Activated naive CD8-positive, alpha-beta T cell (primary cell): ENCODE measurements at regions not wholly inside any gene's neighbourhood (a gene's known extent, or its start where the extent isn't known, plus 50 kb on each side); places are given as distances from the start of the nearest gene placed in this dataset.
"Not testable (repeated sequence)": the region's sequence is repeated elsewhere in the genome, so short reads cannot be mapped to it uniquely, and the experiment has no call there.

ENCODE experiments used
- H3K27ac Mint-ChIP-seq: one replicate; pipeline ENCODE4 v1.8.0; 2021; ENCODE audit warnings: mixed read lengths
- H3K27me3 Mint-ChIP-seq: one replicate; pipeline ENCODE4 v1.8.0; 2021; ENCODE audit warnings: mixed read lengths
- H3K36me3 Mint-ChIP-seq: one replicate; pipeline ENCODE4 v1.8.0; 2021; ENCODE audit warnings: mixed read lengths
- H3K4me1 Mint-ChIP-seq: one replicate; pipeline ENCODE4 v1.8.0; 2021; ENCODE audit warnings: low read depth, mixed read lengths
- H3K4me3 Mint-ChIP-seq: one replicate; pipeline ENCODE4 v1.8.0; 2021; ENCODE audit warnings: mild to moderate bottlenecking, mixed read lengths
- H3K9me3 Mint-ChIP-seq: one replicate; pipeline ENCODE4 v1.8.0; 2021; ENCODE audit warnings: low read depth, mixed read lengths

- Mint-ChIP-seq H3K4me1 (no peaks in the 10 kb centered on the region), H3K36me3 (no peaks in the 10 kb centered on the region)
Observed at GRCh38 chr15:36426691-36427090, 152.7 kb upstream of the CDIN1 start.

DNA sequence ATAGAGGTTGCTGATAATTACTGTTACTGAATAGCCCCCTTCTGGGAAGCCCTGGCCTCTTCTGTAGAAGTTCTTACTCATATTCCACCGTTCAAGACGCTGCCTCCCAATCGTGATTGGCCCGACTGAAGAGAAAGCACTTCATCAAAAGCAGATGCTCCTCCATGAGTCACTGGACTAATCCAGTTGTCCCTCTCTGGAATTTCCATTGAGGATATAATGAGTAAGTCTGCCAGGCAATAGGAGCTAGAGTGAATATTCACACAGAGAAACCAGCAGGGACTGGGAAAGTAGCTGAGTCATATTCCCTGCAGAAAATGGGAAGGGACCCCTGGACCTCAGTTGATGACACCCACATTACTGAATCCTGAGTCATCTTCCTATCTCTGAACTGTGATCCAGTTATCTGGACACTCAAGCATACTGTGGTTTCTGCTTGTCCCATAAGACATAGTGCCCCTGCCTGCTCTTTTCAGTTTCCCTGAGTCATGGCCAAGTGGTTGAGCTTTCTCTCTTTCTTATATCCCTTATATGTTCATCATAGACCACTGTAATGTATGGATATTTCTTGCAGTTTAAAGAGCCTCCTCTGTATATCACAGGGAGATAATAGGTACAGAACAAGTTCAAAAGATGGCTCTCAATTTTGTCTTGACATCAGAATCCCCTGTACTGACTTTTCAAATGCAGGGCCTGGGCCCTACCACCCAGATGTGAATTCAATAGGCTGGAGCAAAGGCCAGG, 151.2 kb upstream of the CDIN1 start:
- Mint-ChIP-seq H3K9me3 (no peaks in the 10 kb centered on the region), H3K27me3 (no peaks in the 10 kb centered on the region), H3K36me3 (no peaks in the 10 kb centered on the region), H3K27ac (no peak overlapping the region), H3K4me1 (no peaks in the 10 kb centered on the region), H3K4me3 (no peak overlapping the region)

More at GRCh38 chr15:36426691-36427090, 152.7 kb upstream of the CDIN1 start:
- Mint-ChIP-seq H3K27me3 (no peaks in the 10 kb centered on the region), H3K27ac (no peak overlapping the region), H3K4me3 (no peak overlapping the region), H3K9me3 (no peaks in the 10 kb centered on the region)

GRCh38 chr15:36429707-36430106, 149.7 kb upstream of the CDIN1 start:
- Mint-ChIP-seq H3K27me3 (no peaks in the 10 kb centered on the region), H3K36me3 (no peaks in the 10 kb centered on the region), H3K27ac (no peak overlapping the region), H3K9me3 (no peaks in the 10 kb centered on the region), H3K4me3 (no peak overlapping the region), H3K4me1 (no peaks in the 10 kb centered on the region)

DNA sequence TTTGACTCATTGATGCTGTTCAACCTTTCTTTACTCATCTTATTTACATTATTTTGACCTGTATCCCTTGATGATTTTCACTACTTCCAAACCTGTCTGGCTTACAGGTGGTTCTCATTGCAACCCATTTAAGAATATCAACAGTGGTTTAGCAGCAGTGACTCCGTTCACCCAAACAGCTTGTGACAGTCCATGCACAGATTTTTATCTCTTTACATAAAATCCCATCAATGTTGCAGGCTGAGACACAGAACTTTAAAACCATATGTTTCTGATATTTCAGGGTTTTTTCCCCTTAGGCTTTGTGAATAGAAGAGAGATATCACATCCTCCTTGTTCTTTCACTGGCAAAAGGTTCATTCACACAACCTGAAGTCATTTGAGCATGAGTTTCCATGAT, 149.1 kb upstream of the CDIN1 start:
- H3K4me3 Mint-ChIP-seq: no peak overlapping the region
- H3K36me3 Mint-ChIP-seq: no peaks in the 10 kb centered on the region
- no peak overlapping the region for H3K27ac Mint-ChIP-seq
- H3K4me1 Mint-ChIP-seq: no peaks in the 10 kb centered on the region
- no peaks in the 10 kb centered on the region for H3K9me3 Mint-ChIP-seq
- H3K27me3 Mint-ChIP-seq: no peaks in the 10 kb centered on the region

DNA sequence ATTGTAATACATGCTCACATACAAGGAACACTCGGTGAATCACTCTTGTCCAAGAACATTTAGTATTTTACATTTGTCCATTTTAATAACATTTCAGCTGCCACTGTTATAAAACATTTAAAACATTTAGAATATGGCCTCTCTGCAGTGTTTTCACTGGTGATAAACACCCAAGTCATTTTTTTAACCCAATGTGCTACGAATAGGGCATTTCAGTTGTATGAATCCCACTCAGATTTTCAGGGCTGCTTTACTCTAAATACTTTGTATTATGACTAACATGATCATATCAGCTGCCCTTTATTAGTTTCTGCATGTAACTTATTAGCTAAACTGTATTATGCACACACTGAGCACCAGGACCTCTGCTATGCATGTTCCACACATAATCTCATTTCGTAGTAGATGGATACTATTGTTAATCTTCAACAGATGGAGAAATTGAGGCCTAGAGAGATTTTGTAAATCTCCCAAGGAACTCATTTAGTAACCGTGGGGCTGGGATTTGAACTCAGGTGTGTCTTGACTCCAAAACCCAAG, 148.6 kb upstream of the CDIN1 start:
- Mint-ChIP-seq H3K36me3 (no peaks in the 10 kb centered on the region), H3K27ac (no peak overlapping the region)

GRCh38 chr15:36432161-36432560, 147.3 kb upstream of the CDIN1 start:
- no peaks in the 10 kb centered on the region for H3K36me3 Mint-ChIP-seq
- no peaks in the 10 kb centered on the region for H3K4me1 Mint-ChIP-seq
- no peak overlapping the region for H3K4me3 Mint-ChIP-seq

More for the DNA sequence above, 148.6 kb upstream of the CDIN1 start:
- H3K27me3 Mint-ChIP-seq: no peaks in the 10 kb centered on the region
- H3K4me3 Mint-ChIP-seq: no peak overlapping the region
- H3K4me1 Mint-ChIP-seq: no peaks in the 10 kb centered on the region
- no peaks in the 10 kb centered on the region for H3K9me3 Mint-ChIP-seq

DNA sequence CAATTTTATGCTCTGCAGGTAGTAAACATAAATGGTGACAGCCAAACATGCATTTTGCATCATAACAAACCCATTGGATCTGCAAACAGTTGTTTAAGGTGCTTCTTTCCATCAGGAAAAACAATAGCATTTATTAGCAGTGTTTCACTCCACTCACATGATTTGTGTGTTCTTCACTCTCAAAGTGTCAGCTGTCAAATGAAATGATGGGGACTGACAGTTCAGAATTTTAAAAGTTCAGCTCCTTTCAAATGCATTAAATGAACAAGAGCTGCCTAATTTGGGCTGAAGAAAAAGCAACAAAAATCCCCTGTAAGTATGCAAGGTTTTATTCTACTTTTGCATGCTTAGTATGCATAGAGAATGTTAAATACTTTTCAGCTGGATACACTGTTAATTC, 145.2 kb upstream of the CDIN1 start:
- Mint-ChIP-seq H3K27me3 (no peaks in the 10 kb centered on the region), H3K9me3 (no peaks in the 10 kb centered on the region), H3K4me3 (no peak overlapping the region), H3K27ac (no peak overlapping the region), H3K36me3 (no peaks in the 10 kb centered on the region), H3K4me1 (no peaks in the 10 kb centered on the region)

More at GRCh38 chr15:36432161-36432560, 147.3 kb upstream of the CDIN1 start:
- Mint-ChIP-seq H3K27ac (no peak overlapping the region), H3K27me3 (no peaks in the 10 kb centered on the region), H3K9me3 (no peaks in the 10 kb centered on the region)

- Mint-ChIP-seq H3K4me3 (no peak overlapping the region), H3K4me1 (no peaks in the 10 kb centered on the region), H3K36me3 (no peaks in the 10 kb centered on the region), H3K27me3 (no peaks in the 10 kb centered on the region), H3K9me3 (no peaks in the 10 kb centered on the region), H3K27ac (no peak overlapping the region)
Observed at GRCh38 chr15:36438499-36438898, 140.9 kb upstream of the CDIN1 start.

GRCh38 chr15:36447373-36447772, 132.1 kb upstream of the CDIN1 start:
- peaks cover 4% of the 10 kb centered on the region for H3K27me3 Mint-ChIP-seq
- H3K36me3 Mint-ChIP-seq: no peaks in the 10 kb centered on the region
- no peak overlapping the region for H3K4me3 Mint-ChIP-seq
- H3K27ac Mint-ChIP-seq: no peak overlapping the region
- H3K9me3 Mint-ChIP-seq: no peaks in the 10 kb centered on the region
- no peaks in the 10 kb centered on the region for H3K4me1 Mint-ChIP-seq

- H3K4me3 Mint-ChIP-seq: no peak overlapping the region
- H3K4me1 Mint-ChIP-seq: no peaks in the 10 kb centered on the region
- peaks cover 4% of the 10 kb centered on the region for H3K27me3 Mint-ChIP-seq
- no peaks in the 10 kb centered on the region for H3K36me3 Mint-ChIP-seq
- H3K9me3 Mint-ChIP-seq: no peaks in the 10 kb centered on the region
- no peak overlapping the region for H3K27ac Mint-ChIP-seq
Observed at GRCh38 chr15:36448418-36448817, 131.0 kb upstream of the CDIN1 start.

- Mint-ChIP-seq H3K4me1 (no peaks in the 10 kb centered on the region), H3K27me3 (peaks cover 4% of the 10 kb centered on the region), H3K36me3 (no peaks in the 10 kb centered on the region), H3K4me3 (no peak overlapping the region), H3K27ac (no peak overlapping the region), H3K9me3 (no peaks in the 10 kb centered on the region)
Observed at GRCh38 chr15:36449084-36449661, 130.3 kb upstream of the CDIN1 start.

- Mint-ChIP-seq H3K4me1 (no peaks in the 10 kb centered on the region), H3K9me3 (no peaks in the 10 kb centered on the region), H3K36me3 (no peaks in the 10 kb centered on the region), H3K27ac (no peak overlapping the region), H3K27me3 (peaks cover 4% of the 10 kb centered on the region), H3K4me3 (no peak overlapping the region)
Observed at GRCh38 chr15:36449662-36450145, 129.7 kb upstream of the CDIN1 start.

DNA sequence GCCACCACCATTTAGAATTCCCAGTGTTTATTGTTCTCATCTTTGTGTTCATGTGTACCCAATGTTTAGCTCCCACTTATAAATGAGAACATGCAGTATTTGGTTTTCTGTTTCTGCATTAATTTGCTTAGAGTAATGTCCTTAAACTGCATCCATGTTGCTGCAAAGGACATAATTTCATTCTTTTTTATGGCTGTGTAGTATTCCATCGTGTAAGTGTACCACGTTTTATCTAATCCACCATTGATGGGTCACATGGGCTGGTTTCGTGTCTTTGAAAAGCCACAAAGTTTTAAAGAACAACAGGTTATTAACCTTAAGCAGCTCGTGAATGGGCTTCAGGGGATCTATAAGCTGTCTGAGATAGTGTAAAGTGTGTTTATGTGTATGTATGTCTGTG, 125.2 kb upstream of the CDIN1 start:
- H3K27ac Mint-ChIP-seq, H3K36me3 Mint-ChIP-seq, H3K4me1 Mint-ChIP-seq, H3K27me3 Mint-ChIP-seq, H3K9me3 Mint-ChIP-seq, H3K4me3 Mint-ChIP-seq: not testable (repeated sequence)

- H3K4me1 Mint-ChIP-seq: no peaks in the 10 kb centered on the region
- H3K27me3 Mint-ChIP-seq: no peaks in the 10 kb centered on the region
- no peak overlapping the region for H3K27ac Mint-ChIP-seq
- H3K9me3 Mint-ChIP-seq: no peaks in the 10 kb centered on the region
- H3K36me3 Mint-ChIP-seq: no peaks in the 10 kb centered on the region
- no peak overlapping the region for H3K4me3 Mint-ChIP-seq
Observed at GRCh38 chr15:36458411-36458810, 121.0 kb upstream of the CDIN1 start.

DNA sequence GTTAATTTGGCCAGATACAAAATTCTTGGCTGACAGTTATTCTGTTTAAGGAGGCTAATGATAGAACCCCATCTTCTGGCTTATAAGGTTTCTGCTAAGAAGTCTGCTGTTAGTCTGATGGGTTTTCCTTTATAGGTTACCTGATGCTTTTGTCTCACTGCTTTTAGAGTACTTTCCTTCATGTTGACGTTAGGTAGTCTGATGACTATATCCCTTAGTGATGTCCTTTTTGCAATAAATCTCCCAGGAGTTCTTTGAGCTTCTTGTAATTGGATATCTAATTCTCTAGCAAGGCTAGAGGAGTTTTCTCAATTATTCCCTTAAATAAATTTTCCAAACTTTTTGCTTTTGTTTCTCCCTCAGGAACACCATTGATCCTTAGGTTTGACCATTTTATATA, 114.1 kb upstream of the CDIN1 start:
- peaks cover 5% of the 10 kb centered on the region for H3K9me3 Mint-ChIP-seq
- H3K36me3 Mint-ChIP-seq: no peaks in the 10 kb centered on the region
- H3K27ac Mint-ChIP-seq: no peak overlapping the region
- no peak overlapping the region for H3K4me3 Mint-ChIP-seq
- no peaks in the 10 kb centered on the region for H3K27me3 Mint-ChIP-seq
- H3K4me1 Mint-ChIP-seq: no peaks in the 10 kb centered on the region
